ENCODE measurements at regions not wholly inside any gene's neighbourhood (a gene's known extent, or its start where the extent isn't known, plus 50 kb on each side); places are given as distances from the start of the nearest gene placed in this dataset.

- H3K9me3 ChIP-seq (ENCODE audit: insufficient read depth, low read depth, low read length) = no peaks in the 10 kb centered on the region
- no peak overlapping the region for H3K4me3 ChIP-seq (ENCODE audit: low read length, poor library complexity, severe bottlenecking)
- H3K27me3 ChIP-seq (ENCODE audit: insufficient read depth, low read length, poor library complexity, severe bottlenecking) = no peaks in the 10 kb centered on the region
- H3F3A ChIP-seq (ENCODE audit: low read depth) = no peaks in the 10 kb centered on the region
- H3K9ac ChIP-seq (ENCODE audit: low read depth, low read length, poor library complexity, severe bottlenecking) = no peak overlapping the region
- H3K36me3 ChIP-seq (ENCODE audit: insufficient read depth, low read length) = no peaks in the 10 kb centered on the region
- H4K20me1 ChIP-seq (ENCODE audit: insufficient read depth, low read length, poor library complexity, severe bottlenecking) = no peaks in the 10 kb centered on the region
- no peaks in the 10 kb centered on the region for H3K9me2 ChIP-seq (replicated peaks; ENCODE audit: low read depth, low read length)
- no peaks in the 10 kb centered on the region for H3K4me1 ChIP-seq (ENCODE audit: insufficient read depth, low read length, poor library complexity, severe bottlenecking)
- TF ChIP-seq CTCF (conservative IDR thresholded peaks at IDR 0.05; ENCODE audit: low read length) (no peak), EZH2phosphoT487 (IDR thresholded peaks at IDR 0.05; ENCODE audit: borderline replicate concordance) (no peak)
- H2AFZ ChIP-seq (ENCODE audit: low read length) = no peak overlapping the region
- H3K4me2 ChIP-seq (ENCODE audit: low read depth, low read length, poor library complexity, severe bottlenecking) = no peak overlapping the region
- H3K79me2 ChIP-seq (ENCODE audit: insufficient read depth, low read length) = no peaks in the 10 kb centered on the region
These were observed 68.2 kb upstream of the E2F7 start for GRCh38 chr12:77133566-77133965.

DNA sequence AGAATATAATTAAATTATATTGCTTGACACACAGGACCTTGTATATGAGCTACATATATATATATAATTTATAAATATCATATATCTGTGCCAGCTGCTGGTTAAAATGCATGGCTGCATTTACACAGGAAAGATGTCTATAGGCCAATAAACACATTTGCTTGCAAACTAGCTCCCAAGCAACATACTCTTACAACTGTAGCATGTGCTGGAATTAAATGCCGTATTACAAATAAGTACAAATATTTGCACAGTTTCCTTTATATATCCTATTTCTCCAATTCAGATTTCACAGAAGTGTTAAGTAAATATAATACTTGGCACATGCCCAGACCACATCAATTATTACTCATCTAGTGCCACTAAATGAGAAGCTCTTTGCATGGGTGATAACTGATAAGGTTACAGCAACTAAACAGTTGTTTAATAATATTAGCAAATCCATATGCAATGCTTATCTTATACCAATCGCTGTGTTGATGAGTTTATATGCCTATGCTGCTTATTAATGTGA, 66.7 kb upstream of the E2F7 start:
- H3K36me3 ChIP-seq (ENCODE audit: insufficient read depth, low read length) = no peaks in the 10 kb centered on the region
- no peak overlapping the region for H3K9ac ChIP-seq (ENCODE audit: low read depth, low read length, poor library complexity, severe bottlenecking)
- no peaks in the 10 kb centered on the region for H3K9me2 ChIP-seq (replicated peaks; ENCODE audit: low read depth, low read length)
- H3K9me3 ChIP-seq (ENCODE audit: insufficient read depth, low read depth, low read length) = no peaks in the 10 kb centered on the region
- no peak overlapping the region for H2AFZ ChIP-seq (ENCODE audit: low read length)
- no peak for TF ChIP-seq CTCF (conservative IDR thresholded peaks at IDR 0.05; ENCODE audit: low read length)
- TF ChIP-seq EZH2phosphoT487 (IDR thresholded peaks at IDR 0.05; ENCODE audit: borderline replicate concordance) = no peak
- no peaks in the 10 kb centered on the region for H4K20me1 ChIP-seq (ENCODE audit: insufficient read depth, low read length, poor library complexity, severe bottlenecking)
- no peaks in the 10 kb centered on the region for H3K4me1 ChIP-seq (ENCODE audit: insufficient read depth, low read length, poor library complexity, severe bottlenecking)
- H3F3A ChIP-seq (ENCODE audit: low read depth) = no peaks in the 10 kb centered on the region
- no peaks in the 10 kb centered on the region for H3K79me2 ChIP-seq (ENCODE audit: insufficient read depth, low read length)
- H3K27me3 ChIP-seq (ENCODE audit: insufficient read depth, low read length, poor library complexity, severe bottlenecking) = no peaks in the 10 kb centered on the region
- H3K4me2 ChIP-seq (ENCODE audit: low read depth, low read length, poor library complexity, severe bottlenecking) = no peak overlapping the region
- no peak overlapping the region for H3K4me3 ChIP-seq (ENCODE audit: low read length, poor library complexity, severe bottlenecking)

- no peak overlapping the region for H2AFZ ChIP-seq (ENCODE audit: low read length)
- H3F3A ChIP-seq (ENCODE audit: low read depth) = no peaks in the 10 kb centered on the region
- H3K9ac ChIP-seq (ENCODE audit: low read depth, low read length, poor library complexity, severe bottlenecking) = no peak overlapping the region
- no peaks in the 10 kb centered on the region for H4K20me1 ChIP-seq (ENCODE audit: insufficient read depth, low read length, poor library complexity, severe bottlenecking)
- no peak overlapping the region for H3K4me2 ChIP-seq (ENCODE audit: low read depth, low read length, poor library complexity, severe bottlenecking)
- no peaks in the 10 kb centered on the region for H3K79me2 ChIP-seq (ENCODE audit: insufficient read depth, low read length)
- H3K4me1 ChIP-seq (ENCODE audit: insufficient read depth, low read length, poor library complexity, severe bottlenecking) = no peaks in the 10 kb centered on the region
- H3K27me3 ChIP-seq (ENCODE audit: insufficient read depth, low read length, poor library complexity, severe bottlenecking) = no peaks in the 10 kb centered on the region
- H3K9me3 ChIP-seq (ENCODE audit: insufficient read depth, low read depth, low read length) = no peaks in the 10 kb centered on the region
- no peaks in the 10 kb centered on the region for H3K36me3 ChIP-seq (ENCODE audit: insufficient read depth, low read length)
- H3K4me3 ChIP-seq (ENCODE audit: low read length, poor library complexity, severe bottlenecking) = no peak overlapping the region
- TF ChIP-seq EZH2phosphoT487 (IDR thresholded peaks at IDR 0.05; ENCODE audit: borderline replicate concordance) = no peak
- TF ChIP-seq CTCF (conservative IDR thresholded peaks at IDR 0.05; ENCODE audit: low read length) = no peak
- H3K9me2 ChIP-seq (replicated peaks; ENCODE audit: low read depth, low read length) = no peaks in the 10 kb centered on the region
These were observed 64.8 kb upstream of the E2F7 start for GRCh38 chr12:77130193-77130592.

Data from Loucy (cell line).